HEK293 (cell line): ENCODE measurements at regions not wholly inside any gene's neighbourhood (a gene's known extent, or its start where the extent isn't known, plus 50 kb on each side); places are given as distances from the start of the nearest gene placed in this dataset.

Experiments
- CTCF ChIA-PET: fragments of 350-600 bp; formaldehyde crosslinking; extraction: SDS; loops from one replicate; lab custom pipeline; 2021; ENCODE audit warnings: antibody characterized with exemption; lab: Yijun Ruan, JAX
- POLR2A ChIA-PET: fragments of 300-600 bp; formaldehyde crosslinking; extraction: SDS; loops from one replicate; lab custom pipeline; 2020; ENCODE audit warnings: antibody characterized with exemption, inconsistent platforms; lab: Yijun Ruan, JAX
- H3K27ac ChIP-seq: fragments of 200-500 bp; sonication (Bioruptor generic); 2 replicates; pipeline ENCODE4 v1.5.1; 2014; ENCODE audit warnings: low read depth, low read length, control low read depth, inconsistent platforms; ENCODE audit errors: extremely low read depth
- H3K36me3 ChIP-seq, 2 experiments: fragments of 200-500 bp in 1 of 2; sonication (Bioruptor generic) in 1 of 2; 1 replicate in 1 of 2; 2 replicates in 1 of 2; pipeline ENCODE4 v1.5.1; 2014 to 2017; ENCODE audit warnings: inconsistent platforms in 2 of 2, low read length in 2 of 2; ENCODE audit not compliant: control insufficient read depth in 2 of 2, insufficient read depth in 1 of 2
- H3K4me1 ChIP-seq: fragments of 200-500 bp; sonication (Bioruptor generic); 2 replicates; pipeline ENCODE4 v1.5.1; 2014; ENCODE audit warnings: mild to moderate bottlenecking, low read length, inconsistent platforms; ENCODE audit not compliant: control insufficient read depth, insufficient read depth
- H3K4me3 ChIP-seq: 2 replicates; pipeline ENCODE4 v1.5.1; 2011; ENCODE audit warnings: low read depth, mild to moderate bottlenecking, control low read depth, low read length, moderate library complexity
- H3K9me3 ChIP-seq: fragments of 200-500 bp; sonication (Bioruptor generic); 2 replicates; pipeline ENCODE4 v1.5.1; 2014; ENCODE audit warnings: low read depth, low read length, inconsistent platforms; ENCODE audit not compliant: control insufficient read depth, insufficient read depth
- GLIS2 ChIP-seq: fragments of 450-650 bp; formaldehyde crosslinking; IDR thresholded peaks from 2 replicates; pipeline ENCODE4 v1.5.1; 2016; ENCODE audit warnings: missing biosample characterization, missing genetic modification characterization
- KLF16 ChIP-seq: fragments of 450-650 bp; formaldehyde crosslinking; IDR thresholded peaks from 2 replicates; pipeline ENCODE4 v1.5.1; 2017; ENCODE audit warnings: missing biosample characterization, missing genetic modification characterization
- OSR2 ChIP-seq: fragments of 450-650 bp; formaldehyde crosslinking; IDR thresholded peaks from 2 replicates; pipeline ENCODE4 v1.5.1; 2016; ENCODE audit warnings: missing biosample characterization, missing genetic modification characterization
- RBAK ChIP-seq: fragments of 450-650 bp; formaldehyde crosslinking; IDR thresholded peaks from 2 replicates; pipeline ENCODE4 v1.5.1; 2016; ENCODE audit warnings: missing biosample characterization, missing genetic modification characterization
- SALL2 ChIP-seq: fragments of 450-650 bp; formaldehyde crosslinking; IDR thresholded peaks from 2 replicates; pipeline ENCODE4 v1.5.0; 2017; ENCODE audit warnings: missing biosample characterization, mild to moderate bottlenecking, missing genetic modification characterization, borderline replicate concordance
- SP3 ChIP-seq: fragments of 450-650 bp; formaldehyde crosslinking; IDR thresholded peaks from 2 replicates; pipeline ENCODE4 v1.5.1; 2016; ENCODE audit warnings: missing biosample characterization, missing genetic modification characterization
- YY2 ChIP-seq: fragments of 450-650 bp; formaldehyde crosslinking; IDR thresholded peaks from 2 replicates; pipeline ENCODE4 v1.5.1; 2016; ENCODE audit warnings: missing biosample characterization, missing genetic modification characterization
- ZFP37 ChIP-seq: fragments of 450-650 bp; formaldehyde crosslinking; IDR thresholded peaks from 2 replicates; pipeline ENCODE4 v1.5.1; 2016; ENCODE audit warnings: missing biosample characterization, missing genetic modification characterization
- ZNF133 ChIP-seq: fragments of 450-650 bp; formaldehyde crosslinking; IDR thresholded peaks from 2 replicates; pipeline ENCODE4 v1.5.1; 2016; ENCODE audit warnings: missing biosample characterization, missing genetic modification characterization
- ZNF2 ChIP-seq: fragments of 450-650 bp; formaldehyde crosslinking; IDR thresholded peaks from 2 replicates; pipeline ENCODE4 v1.5.1; 2016; ENCODE audit warnings: missing biosample characterization, missing genetic modification characterization
- ZNF211 ChIP-seq: fragments of 450-650 bp; formaldehyde crosslinking; IDR thresholded peaks from 2 replicates; pipeline ENCODE4 v1.5.1; 2016; ENCODE audit warnings: low read depth, missing biosample characterization, missing genetic modification characterization
- ZNF221 ChIP-seq: fragments of 450-650 bp; formaldehyde crosslinking; IDR thresholded peaks from 2 replicates; pipeline ENCODE4 v1.5.1; 2017; ENCODE audit warnings: missing biosample characterization, missing genetic modification characterization, borderline replicate concordance
- ZNF248 ChIP-seq: fragments of 450-650 bp; formaldehyde crosslinking; IDR thresholded peaks from 2 replicates; pipeline ENCODE4 v1.5.1; 2017; ENCODE audit warnings: missing biosample characterization, missing genetic modification characterization
- ZNF274 ChIP-seq, 2 experiments: fragments of 200-500 bp in 1 of 2; fragments of 450-650 bp in 1 of 2; sonication (Bioruptor generic) in 1 of 2; formaldehyde crosslinking in 1 of 2; IDR thresholded peaks; 2 replicates each; pipeline versions ENCODE4 v1.5.1 to v1.6.1; 2014 to 2016; ENCODE audit warnings: borderline replicate concordance in 1 of 2, inconsistent platforms in 1 of 2, low read length in 1 of 2, missing biosample characterization in 1 of 2, missing genetic modification characterization in 1 of 2
- ZNF292 ChIP-seq: fragments of 450-650 bp; formaldehyde crosslinking; IDR thresholded peaks from 2 replicates; pipeline ENCODE4 v1.5.1; 2016; ENCODE audit warnings: low read depth, missing biosample characterization, missing genetic modification characterization, borderline replicate concordance
- ZNF473 ChIP-seq: fragments of 450-650 bp; formaldehyde crosslinking; IDR thresholded peaks from 2 replicates; pipeline ENCODE4 v1.5.1; 2017; ENCODE audit warnings: missing biosample characterization, missing genetic modification characterization
- ZNF548 ChIP-seq: fragments of 450-650 bp; formaldehyde crosslinking; IDR thresholded peaks from 2 replicates; pipeline ENCODE4 v1.5.1; 2016; ENCODE audit warnings: missing biosample characterization, missing genetic modification characterization
- ZNF555 ChIP-seq: fragments of 450-650 bp; formaldehyde crosslinking; conservative IDR thresholded peaks from 2 replicates; pipeline ENCODE4 v1.5.1; 2017; ENCODE audit warnings: missing biosample characterization, mild to moderate bottlenecking, missing genetic modification characterization, inconsistent platforms
- ZNF621 ChIP-seq: fragments of 450-650 bp; formaldehyde crosslinking; IDR thresholded peaks from 2 replicates; pipeline ENCODE4 v1.5.1; 2017; ENCODE audit warnings: missing biosample characterization, missing genetic modification characterization
- ZNF654 ChIP-seq: fragments of 450-650 bp; formaldehyde crosslinking; IDR thresholded peaks from 2 replicates; pipeline ENCODE4 v1.5.1; 2016; ENCODE audit warnings: low read depth, missing biosample characterization, missing genetic modification characterization
- ZNF692 ChIP-seq: fragments of 450-650 bp; formaldehyde crosslinking; IDR thresholded peaks from 2 replicates; pipeline ENCODE4 v1.5.1; 2016; ENCODE audit warnings: missing biosample characterization, missing genetic modification characterization
- ZNF843 ChIP-seq: fragments of 450-650 bp; formaldehyde crosslinking; IDR thresholded peaks from 2 replicates; pipeline ENCODE4 v1.5.1; 2016; ENCODE audit warnings: missing biosample characterization, missing genetic modification characterization
- TF ChIP-seq, protein P1 (sequence below): fragments of 450-650 bp; formaldehyde crosslinking; IDR thresholded peaks from 2 replicates; pipeline ENCODE4 v1.5.1; 2016; ENCODE audit warnings: missing biosample characterization, missing genetic modification characterization
- TF ChIP-seq, protein P2 (sequence below): fragments of 450-650 bp; formaldehyde crosslinking; IDR thresholded peaks from 2 replicates; pipeline ENCODE4 v1.5.1; 2016; ENCODE audit warnings: missing biosample characterization, missing genetic modification characterization

DNA sequence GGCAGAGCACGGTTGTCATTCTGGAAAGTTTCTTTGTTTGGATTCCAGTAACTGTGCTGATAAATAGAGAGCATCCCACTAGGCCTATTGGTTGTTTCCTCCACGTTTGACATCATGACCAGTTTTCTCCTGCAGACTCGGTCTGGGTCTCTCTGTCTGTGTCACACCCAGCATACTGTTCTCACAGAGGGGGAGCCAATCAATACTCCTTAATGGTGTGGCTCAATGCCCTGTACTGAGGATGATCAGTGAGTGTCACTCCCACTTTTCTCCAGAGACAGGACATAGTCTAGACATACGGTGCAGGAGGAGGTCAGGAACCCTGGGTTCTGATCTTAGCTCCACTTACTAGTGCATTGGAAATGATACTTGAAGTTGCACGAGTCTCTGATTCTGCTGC lies 88.2 kb upstream of the BLID start:
- POLR2A ChIA-PET = no interaction called here
- CTCF ChIA-PET = interaction anchor here (0.7 to 4.6 kb wide), 15 partner anchors 8 to 549 kb away, joined by 3 to 64 read pairs (median 5); partner anchors contain the start of gene BLID
- Histone ChIP-seq H3K9me3 (no peaks in the 10 kb centered on the region), H3K36me3 (no peaks in the 10 kb centered on the region), H3K27ac (no peak overlapping the region), H3K4me1 (peaks cover 11% of the 10 kb centered on the region), H3K4me3 (no peak overlapping the region)
- TF ChIP-seq ZNF274 (IDR thresholded peaks at IDR 0.05; ENCODE audit: low read length) (no peak), ZNF274 (tag by site-specific recombination; IDR thresholded peaks at IDR 0.05; ENCODE audit: borderline replicate concordance) (no peak), ZNF692 (no peak), ZNF843 (no peak), ZNF548 (no peak), ZNF248 (tag by site-specific recombination) (no peak), RBAK (tag by site-specific recombination) (no peak), ZNF133 (tag by site-specific recombination) (no peak), KLF16 (tag by site-specific recombination) (no peak), GLIS2 (tag by site-specific recombination) (no peak)

- Histone ChIP-seq H3K36me3 (no peaks in the 10 kb centered on the region), H3K9me3 (no peaks in the 10 kb centered on the region), H3K27ac (no peak overlapping the region), H3K4me1 (peaks cover 9% of the 10 kb centered on the region), H3K4me3 (no peak overlapping the region)
- TF ChIP-seq SP3 (tag by site-specific recombination) (no peak), SALL2 (no peak), ZNF2 (tag by site-specific recombination) (peak; percentile 63; the same call in 1 of the 2 replicates), YY2 (tag by site-specific recombination) (no peak), ZNF654 (tag by site-specific recombination) (peak; percentile 46), ZNF211 (tag by site-specific recombination) (no peak)
- TF ChIP-seq, protein P1, sequence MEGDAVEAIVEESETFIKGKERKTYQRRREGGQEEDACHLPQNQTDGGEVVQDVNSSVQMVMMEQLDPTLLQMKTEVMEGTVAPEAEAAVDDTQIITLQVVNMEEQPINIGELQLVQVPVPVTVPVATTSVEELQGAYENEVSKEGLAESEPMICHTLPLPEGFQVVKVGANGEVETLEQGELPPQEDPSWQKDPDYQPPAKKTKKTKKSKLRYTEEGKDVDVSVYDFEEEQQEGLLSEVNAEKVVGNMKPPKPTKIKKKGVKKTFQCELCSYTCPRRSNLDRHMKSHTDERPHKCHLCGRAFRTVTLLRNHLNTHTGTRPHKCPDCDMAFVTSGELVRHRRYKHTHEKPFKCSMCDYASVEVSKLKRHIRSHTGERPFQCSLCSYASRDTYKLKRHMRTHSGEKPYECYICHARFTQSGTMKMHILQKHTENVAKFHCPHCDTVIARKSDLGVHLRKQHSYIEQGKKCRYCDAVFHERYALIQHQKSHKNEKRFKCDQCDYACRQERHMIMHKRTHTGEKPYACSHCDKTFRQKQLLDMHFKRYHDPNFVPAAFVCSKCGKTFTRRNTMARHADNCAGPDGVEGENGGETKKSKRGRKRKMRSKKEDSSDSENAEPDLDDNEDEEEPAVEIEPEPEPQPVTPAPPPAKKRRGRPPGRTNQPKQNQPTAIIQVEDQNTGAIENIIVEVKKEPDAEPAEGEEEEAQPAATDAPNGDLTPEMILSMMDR (tag by site-specific recombination) = 0 out of 2 replicates have a peak, but pooled peaks have one; percentile 30
- ChIA-PET POLR2A (no interaction called here), CTCF (interaction anchor here (0.6 to 4.6 kb wide), 31 partner anchors 9 to 569 kb away, joined by 3 to 64 read pairs (median 3); partner anchors contain the start of gene BLID)
Measured at GRCh38 chr11:122202951-122203456, 87.0 kb upstream of the BLID start.

DNA sequence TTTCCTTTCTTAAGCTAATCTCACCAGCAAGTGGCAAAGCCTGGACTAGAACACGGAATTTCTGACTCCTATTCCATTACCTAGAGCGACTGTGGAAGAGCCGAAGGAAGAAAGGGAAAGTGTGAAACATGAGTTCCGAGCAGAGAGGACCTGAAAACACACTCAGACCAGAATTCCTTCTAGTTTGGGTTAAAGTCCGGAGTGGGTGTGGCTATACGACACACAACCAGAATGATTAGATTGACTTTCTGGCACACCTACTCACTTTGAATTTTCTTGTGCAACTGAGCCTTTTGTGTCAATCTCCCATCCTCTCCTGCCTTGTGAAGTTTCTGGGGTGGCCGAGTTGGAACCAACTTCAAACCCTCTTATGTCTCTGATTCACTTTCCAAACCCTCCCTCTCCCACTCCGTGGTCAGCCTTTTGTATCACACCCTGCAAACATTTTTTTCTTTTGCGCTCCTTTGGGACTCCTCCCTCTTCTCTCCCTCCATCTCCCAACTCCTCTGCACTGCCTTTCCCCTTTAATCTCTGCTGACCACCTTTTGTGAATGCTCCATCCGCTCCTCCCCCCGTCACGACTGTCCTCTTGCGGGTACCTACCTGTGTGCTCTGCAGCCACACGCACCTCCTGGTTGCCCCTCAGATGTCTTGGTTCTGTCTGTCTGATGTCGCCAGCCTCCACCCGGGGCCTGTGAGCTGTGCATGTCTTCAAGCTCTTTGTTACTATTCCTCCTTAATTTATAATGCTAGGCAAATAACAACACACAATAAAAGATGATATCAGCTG lies 86.3 kb upstream of the BLID start:
- ChIA-PET CTCF (interaction anchor here (0.6 to 4.6 kb wide), 27 partner anchors 8 to 651 kb away, joined by 3 to 64 read pairs (median 4); partner anchors contain the start of gene BLID), POLR2A (no interaction called here)
- Histone ChIP-seq H3K27ac (no peak overlapping the region), H3K36me3 (no peaks in the 10 kb centered on the region), H3K4me3 (no peak overlapping the region), H3K9me3 (no peaks in the 10 kb centered on the region), H3K4me1 (peaks cover 3% of the 10 kb centered on the region)
- TF ChIP-seq, protein P2, sequence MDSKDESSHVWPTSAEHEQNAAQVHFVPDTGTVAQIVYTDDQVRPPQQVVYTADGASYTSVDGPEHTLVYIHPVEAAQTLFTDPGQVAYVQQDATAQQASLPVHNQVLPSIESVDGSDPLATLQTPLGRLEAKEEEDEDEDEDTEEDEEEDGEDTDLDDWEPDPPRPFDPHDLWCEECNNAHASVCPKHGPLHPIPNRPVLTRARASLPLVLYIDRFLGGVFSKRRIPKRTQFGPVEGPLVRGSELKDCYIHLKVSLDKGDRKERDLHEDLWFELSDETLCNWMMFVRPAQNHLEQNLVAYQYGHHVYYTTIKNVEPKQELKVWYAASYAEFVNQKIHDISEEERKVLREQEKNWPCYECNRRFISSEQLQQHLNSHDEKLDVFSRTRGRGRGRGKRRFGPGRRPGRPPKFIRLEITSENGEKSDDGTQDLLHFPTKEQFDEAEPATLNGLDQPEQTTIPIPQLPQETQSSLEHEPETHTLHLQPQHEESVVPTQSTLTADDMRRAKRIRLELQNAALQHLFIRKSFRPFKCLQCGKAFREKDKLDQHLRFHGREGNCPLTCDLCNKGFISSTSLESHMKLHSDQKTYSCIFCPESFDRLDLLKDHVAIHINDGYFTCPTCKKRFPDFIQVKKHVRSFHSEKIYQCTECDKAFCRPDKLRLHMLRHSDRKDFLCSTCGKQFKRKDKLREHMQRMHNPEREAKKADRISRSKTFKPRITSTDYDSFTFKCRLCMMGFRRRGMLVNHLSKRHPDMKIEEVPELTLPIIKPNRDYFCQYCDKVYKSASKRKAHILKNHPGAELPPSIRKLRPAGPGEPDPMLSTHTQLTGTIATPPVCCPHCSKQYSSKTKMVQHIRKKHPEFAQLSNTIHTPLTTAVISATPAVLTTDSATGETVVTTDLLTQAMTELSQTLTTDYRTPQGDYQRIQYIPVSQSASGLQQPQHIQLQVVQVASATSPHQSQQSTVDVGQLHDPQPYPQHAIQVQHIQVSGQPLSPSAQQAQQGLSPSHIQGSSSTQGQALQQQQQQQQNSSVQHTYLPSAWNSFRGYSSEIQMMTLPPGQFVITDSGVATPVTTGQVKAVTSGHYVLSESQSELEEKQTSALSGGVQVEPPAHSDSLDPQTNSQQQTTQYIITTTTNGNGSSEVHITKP (tag by site-specific recombination) = no peak
- TF ChIP-seq ZNF621 (tag by site-specific recombination) (no peak), OSR2 (tag by site-specific recombination) (no peak), ZNF473 (tag by site-specific recombination) (no peak), ZNF292 (tag by site-specific recombination) (no peak), ZNF555 (tag by site-specific recombination) (no peak), ZFP37 (tag by site-specific recombination) (no peak), ZNF548 (no peak), ZNF221 (no peak)
